OCI-M2 (cell line): ENCODE measurements at regions not wholly inside any gene's neighbourhood (a gene's known extent, or its start where the extent isn't known, plus 50 kb on each side); places are given as distances from the start of the nearest gene placed in this dataset.
"Not testable (repeated sequence)": the region's sequence is repeated elsewhere in the genome, so short reads cannot be mapped to it uniquely, and the experiment has no call there.

Source experiments
- DNase-seq: peaks from one replicate; lab custom pipeline; 2025; ENCODE audit not compliant: unreplicated experiment; lab: John Stamatoyannopoulos, UW

DNA sequence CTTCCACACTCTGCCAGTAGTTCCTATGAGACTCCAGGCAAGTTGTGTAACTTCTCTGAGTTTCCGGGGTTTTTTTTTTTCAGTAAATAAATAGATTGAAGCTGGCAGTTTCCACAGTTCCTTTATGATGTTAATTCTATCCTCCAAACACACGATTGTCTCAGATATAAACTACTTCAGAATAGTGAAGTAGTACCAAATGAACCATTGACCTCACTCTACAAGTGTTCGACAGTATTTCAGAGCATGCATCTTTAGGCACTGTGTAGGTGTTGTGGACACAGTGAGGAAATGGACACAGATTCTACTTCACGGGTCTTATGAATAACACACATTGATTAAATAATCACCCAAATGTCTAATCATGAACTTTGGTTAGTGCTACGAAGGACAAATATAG, 136.1 kb upstream of the IGSF10 start:
- DNase-seq, result no peak

DNA sequence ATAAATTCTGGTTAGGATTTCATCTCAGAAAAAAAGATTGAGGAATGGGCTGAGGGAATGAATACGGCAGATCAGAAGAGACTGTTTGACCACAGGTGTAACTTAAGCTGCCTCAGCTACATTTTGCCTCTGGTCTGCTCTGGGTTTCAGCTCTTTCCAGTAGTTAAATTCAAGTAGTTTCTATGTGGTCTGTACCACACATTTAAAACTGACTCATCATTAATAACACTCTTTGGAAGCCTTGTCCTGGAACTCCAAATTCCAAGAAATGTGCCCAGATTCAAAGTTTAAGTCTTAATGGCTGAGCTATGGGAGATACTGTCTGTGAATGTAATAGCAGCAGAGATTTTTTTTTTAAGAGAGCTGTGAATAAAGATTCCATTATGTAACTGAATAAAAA, 133.1 kb upstream of the IGSF10 start:
- DNase-seq, result no peak

DNA sequence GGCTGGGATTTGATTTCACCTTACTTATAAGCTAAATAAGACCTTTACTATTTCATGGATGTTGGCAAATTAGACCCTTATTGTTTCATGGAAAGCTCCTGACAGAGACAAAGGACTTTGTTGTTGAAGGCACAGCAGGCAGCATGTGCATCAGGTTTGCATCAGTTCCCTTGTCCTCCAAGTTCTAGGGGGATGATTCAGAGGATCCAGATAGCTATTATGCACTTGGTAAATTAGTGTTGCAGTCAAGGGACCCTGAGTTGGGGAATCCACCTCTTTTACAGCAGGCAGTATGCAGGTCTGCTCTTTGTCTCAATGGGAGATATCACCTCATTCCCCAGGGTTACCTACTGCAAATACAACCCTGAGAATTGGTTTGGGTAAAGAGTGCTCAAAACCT, 131.4 kb upstream of the IGSF10 start:
- DNase-seq, result no peak

DNA sequence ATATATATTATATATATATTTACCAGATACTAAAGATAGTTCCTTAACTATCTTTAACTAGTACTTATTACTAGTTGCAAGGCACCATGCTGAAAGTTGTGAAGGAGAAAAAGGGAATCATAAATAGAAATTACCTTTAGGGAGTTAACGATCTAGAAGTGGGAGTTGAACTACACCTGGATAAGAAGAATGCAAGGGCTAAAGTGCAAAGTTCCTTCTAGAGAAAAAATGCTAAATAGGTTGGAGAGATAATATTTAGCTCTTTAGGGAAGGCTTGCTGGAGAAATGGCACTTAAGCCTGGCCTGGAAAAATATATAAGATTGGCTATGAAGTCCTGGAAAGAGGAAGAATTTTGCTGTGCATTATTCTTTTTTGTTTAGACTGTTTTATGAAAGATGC, 130.6 kb upstream of the IGSF10 start:
- DNase-seq, result no peak

DNA sequence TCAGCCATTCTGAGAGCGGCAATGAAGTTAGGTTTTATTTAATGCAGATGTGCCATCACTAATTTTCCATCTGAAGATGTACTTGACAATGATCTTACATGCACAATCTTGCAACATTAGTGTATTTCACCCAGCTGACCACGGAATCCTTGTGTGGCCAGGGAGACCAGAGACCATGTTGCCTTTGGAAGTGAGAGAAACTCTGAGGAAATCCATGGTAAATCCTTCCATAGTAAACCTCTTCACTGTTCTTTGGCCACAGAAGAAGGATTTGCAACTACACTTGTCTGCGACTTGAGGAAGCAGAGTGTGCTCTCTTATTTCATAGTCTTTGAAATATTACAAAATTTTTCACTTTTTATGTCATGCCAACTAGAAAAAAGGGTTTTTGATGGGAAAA, 128.4 kb upstream of the IGSF10 start:
- no peak for DNase-seq

DNA sequence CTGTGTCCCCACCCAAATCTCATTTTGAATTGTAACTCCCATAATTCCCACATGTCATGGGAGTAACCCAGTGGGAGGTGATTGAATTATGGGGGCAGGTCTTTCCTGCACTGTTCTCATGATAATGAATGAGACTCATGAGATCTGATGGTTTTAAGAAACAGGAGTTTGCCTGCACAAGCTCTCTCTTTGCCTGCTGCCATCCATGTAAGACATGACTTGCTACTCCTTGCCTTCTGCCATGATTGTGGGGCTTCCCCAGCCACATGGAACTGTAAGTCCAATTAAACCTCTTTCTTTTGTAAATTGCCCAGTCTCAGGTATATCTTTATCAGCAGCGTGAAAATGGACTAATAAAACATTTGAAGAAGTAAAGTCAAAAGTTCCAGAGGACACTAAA, 126.8 kb upstream of the IGSF10 start:
- not testable (repeated sequence) for DNase-seq

DNA sequence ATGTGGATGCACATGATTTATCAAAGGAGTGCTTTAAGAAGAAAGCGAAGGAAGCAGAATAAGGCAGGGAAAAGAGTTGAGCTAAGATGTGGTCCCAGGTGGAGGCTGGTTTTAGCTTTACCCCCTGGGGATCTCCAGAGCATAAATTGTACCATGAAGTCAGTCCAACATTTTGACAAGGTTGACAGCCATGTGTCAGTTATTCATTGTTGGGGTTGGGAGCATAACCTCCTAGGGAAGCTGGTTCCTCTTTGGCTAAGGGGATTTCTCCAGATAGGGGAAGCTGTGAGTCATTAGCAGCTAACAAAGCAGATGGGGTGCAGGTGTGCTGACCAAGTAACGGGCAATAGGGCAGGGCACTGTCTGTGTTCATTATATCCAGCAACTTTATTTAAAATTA, 123.7 kb upstream of the IGSF10 start:
- no peak for DNase-seq

DNA sequence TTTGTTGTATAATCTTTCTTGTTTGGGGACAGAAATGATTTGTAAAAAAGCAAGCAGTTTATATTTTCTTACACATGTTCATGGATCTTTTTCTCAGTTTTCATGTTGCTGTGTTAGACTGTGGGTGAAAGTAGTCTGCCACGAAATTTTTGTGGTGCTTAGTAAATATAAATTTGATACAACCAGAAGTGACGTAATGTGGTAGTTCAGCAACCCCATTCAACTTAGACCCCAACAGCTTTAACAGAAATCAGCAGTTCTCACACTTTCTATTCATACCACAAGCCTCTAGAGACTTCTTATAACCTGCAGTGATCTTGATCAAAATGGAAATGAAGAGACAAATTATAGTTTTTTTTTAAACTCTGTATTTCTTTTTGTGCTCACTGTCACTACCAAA, 120.2 kb upstream of the IGSF10 start:
- DNase-seq, result no peak

DNA sequence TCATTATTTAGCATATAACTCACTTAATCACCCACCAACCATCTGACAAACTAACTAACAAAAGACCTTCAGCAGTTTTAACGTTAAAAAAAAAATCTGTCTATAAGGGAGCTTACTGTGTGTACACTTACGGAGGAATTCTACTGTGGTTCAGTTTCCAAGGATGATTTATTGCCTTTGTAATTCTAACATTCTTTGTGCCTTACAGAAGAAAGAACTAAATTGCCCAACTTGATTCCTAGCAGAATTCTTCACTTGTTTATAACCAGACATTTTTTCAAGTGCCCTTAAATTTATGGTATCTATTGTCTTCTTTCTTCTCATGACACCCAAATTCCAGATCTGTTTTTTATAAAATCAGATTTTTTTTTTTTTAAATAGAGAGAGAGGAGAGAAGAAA, 119.7 kb upstream of the IGSF10 start:
- no peak for DNase-seq

DNA sequence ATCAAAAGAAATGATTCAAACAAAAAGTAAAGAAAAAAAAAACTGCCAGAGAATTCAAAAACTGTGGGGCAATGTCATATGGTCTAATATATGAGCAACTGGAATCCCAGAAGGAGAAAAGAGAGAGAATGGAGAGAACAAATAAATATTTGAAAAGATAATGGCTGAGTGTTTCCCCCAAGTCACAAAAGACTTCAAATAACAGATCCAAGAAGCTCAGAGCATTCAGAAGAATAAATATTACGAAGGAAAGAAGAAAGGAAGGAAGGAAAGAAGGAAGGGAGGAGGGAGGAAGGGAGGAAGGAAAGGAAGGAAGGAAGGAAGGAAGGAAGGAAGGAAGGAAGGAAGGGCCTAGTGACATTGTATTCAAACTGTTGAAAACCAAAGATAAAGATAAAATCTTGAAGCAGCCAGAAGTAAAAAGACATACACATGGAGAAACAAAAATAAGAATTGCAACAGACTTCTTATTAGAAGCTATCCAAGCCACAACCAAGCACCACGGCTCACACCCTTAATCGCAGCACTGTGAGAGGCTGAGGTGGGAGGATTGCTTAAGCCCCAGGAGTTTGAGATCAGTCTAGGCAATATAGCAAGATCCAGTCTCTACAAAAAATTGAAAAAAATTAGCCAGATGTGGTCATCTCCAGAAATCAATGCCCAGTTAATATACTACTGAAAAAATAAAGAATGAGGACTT, 118.9 kb upstream of the IGSF10 start:
- no peak for DNase-seq

DNA sequence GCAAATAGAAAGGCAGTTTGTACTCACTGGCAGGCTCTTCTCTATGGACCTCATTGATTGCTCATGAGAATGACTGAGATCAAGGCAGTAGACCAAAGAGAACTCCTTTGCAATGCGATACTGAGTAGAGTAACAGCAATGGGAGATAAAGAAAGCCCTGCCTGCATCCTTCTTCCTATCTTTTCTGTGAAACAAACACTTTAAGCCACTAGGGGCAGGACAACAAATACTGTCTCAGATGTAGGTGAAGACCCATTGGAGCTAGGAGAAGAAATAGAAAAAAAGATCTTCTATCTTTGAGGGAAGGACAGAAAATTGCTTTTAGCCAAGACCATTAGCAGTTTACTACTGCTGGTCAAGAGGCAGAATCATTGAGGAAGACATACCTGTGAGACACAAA, 117.6 kb upstream of the IGSF10 start:
- no peak for DNase-seq

DNA sequence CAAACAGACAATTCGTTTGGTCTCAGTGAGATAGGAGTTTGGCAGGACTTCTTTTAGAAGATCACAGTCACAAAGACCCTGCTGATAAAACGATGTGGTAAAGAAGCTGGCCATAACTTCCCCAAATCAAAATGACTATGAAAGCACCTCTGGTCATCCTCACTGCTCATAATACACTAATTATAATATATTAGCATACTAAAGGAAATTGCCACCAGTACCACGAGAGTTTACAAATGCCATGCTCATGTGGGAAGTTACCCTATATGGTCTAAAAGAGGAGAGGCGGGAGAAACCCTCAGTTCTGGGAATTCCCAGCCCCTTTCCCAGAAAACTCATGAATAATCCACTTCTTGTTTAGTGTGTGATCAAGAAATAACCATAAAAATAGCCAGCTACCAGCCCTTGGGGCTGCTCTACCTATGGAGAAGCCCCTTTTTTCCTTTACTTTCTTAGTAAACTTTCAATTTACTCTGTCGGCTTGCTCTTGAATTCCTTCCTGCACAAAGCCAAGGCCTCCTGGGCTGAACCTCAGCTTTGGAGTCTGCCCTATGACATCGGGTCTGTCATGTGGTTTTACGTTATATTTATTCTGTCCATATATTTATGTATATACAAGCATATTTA, 115.8 kb upstream of the IGSF10 start:
- no peak for DNase-seq

DNA sequence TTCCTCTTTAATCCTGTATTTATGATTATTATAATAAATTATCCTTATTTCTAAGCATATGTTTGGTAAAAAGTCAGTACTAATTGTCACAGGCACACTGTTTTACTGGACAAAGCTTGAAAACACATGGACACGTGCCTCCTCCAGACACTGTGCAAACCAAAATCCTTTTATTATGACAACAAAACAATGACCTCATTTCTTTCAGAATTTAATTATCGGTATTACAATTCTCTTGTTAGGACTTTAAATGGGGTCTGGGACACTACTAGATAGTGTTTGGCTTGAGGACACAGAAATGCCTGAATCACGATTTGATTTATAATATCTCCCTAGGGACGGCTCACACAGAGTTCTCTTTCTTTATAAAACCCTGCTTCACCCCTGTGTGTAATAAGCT, 107.3 kb upstream of the IGSF10 start:
- no peak for DNase-seq

DNA sequence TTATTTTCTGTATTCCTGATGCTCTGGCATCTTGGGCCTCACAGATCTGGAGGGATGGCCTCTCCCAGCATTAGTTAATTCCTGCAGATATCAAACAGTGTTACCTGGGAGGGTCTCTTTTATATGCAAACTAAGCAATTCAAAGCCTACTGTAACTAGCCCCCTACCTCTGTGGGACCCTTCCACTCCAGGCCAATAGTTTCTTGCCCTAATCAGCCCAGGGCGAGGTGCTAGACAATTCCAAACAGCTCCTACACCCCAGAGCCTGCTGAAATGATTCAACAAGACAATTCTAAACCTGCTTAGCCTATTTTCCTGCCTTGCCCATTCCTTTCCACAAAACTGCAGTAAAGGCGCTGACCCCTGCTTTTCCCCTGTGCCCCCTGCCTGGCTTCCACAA, 106.6 kb upstream of the IGSF10 start:
- no peak for DNase-seq

DNA sequence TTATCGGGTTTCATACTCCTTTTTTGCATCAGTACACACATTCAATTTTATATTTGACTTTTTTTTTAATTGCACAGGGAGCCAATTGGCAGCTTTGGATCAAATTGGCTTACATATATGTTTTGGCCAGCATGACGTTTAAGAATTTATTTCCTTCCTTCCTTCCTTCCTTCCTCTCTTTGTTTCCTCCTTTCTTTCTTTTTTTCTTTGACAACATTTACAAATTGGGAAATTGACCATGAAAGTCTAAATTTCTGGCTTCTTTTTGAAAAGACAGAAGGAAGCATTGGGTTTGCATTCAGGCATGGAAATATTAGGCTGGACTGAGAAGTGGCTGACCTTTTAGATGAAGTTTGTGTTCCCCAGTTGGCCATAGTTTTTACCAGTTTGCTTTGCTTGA, 103.4 kb upstream of the IGSF10 start:
- no peak for DNase-seq

DNA sequence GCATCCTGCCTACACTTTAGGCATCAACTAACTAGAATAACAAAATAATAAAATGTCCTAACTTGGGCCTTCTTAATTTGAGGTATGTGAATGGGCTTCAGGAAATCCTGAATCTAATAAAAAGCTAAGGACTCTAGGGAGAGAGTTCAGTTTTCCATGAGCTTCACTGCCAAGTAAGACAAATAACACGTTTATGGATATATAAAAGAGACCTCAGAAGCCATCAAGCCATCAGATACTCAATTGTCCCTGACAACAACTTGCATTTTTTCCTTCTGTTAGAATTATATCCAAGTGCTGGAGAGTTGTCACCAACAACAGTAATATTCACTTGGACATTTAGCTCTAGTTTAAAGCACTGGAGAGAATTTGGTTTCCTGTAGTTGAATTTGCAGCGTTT, 102.4 kb upstream of the IGSF10 start:
- no peak for DNase-seq

DNA sequence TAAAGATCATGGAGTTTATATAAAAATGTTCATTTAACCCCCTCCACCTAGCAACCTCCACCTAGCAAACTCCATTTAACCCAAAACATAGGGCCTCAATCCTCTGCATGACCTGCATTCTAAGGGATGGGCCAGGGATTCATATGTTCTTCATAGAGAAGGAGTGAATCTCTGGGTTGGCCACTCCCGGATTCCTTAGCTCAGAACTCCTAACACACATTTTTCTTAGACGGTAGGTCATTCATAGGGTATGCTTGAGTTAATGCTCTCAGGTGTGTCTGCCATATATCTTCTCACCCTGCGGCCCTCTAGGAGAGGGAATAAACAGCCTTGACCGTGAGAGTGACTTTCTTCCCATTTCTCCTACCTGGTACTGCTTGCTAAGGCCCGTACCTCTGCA, 102.0 kb upstream of the IGSF10 start:
- no peak for DNase-seq

DNA sequence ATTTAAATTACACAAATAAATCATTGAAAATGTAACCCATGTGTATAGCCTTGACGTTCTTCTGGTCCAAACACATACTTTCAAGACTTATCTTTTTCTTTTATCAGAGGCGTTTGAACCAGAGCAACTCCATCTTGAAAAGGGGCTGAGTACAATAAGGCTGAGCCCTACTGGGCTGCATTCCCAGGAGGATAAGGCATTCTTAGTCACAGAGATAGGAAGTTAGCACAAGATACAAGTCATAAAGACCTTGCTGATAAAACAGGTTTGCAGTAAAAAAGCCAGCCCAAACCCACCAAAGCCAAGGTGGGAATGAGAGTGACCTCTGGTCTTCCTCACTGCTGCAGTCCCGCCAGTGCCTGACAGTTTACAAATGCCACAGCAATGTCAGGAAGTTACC, 101.0 kb upstream of the IGSF10 start:
- DNase-seq, result no peak

DNA sequence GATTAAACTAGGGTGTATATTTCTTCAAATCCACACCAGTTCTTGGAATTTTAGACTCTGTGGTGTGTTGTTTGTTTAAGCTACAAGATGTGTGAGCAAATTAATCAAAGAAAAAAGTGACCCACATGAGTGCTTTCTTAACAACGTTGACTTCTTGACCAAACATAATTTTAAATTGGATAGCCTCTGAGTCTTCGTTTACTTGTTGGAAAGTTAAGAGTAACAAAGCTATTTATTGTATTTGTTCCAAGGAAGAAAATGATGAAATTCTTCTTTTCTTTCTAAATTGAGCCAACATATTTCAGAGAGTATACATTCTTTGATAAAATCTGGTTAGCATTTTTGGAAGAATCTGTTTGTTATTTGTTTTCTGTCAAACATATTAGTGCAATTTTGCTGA, 99.9 kb upstream of the IGSF10 start:
- no peak for DNase-seq

DNA sequence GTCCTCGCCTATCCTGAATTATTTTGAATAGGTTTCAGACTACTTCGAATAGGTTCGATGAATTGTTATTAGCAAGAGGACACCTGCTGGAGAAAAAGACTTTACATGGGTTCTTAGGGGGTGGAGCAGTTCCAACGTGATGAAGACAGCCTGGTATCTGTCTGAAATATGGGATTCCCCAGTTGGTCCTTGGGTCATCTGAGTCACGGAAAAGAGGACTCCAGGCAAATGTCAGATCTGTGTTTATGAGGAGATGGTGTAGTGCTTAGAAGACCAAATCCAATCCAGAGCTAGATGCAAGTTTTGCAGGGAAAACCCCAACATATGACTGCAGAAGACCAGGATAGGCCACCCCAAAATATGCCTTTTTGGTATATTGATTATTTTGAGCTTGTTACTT, 98.9 kb upstream of the IGSF10 start:
- no peak for DNase-seq

DNA sequence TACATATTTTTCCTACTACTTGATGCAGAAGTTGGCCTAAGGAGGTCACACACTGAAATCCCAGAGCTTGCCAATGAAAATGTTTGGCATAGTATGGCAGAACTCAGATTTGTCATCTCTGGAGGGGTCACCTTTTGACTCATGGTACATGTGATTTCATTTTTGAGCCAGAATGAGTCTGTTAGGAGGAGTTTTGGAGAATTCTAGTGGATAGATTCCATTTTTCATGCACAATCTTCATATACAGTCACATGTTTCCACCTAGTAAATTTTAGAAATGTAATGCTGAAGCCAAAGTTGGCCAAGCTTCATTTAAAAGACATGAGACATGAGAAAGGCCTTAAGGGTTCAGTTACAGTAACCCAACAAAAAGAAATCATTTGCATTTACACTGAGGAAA, 97.8 kb upstream of the IGSF10 start:
- no peak for DNase-seq

DNA sequence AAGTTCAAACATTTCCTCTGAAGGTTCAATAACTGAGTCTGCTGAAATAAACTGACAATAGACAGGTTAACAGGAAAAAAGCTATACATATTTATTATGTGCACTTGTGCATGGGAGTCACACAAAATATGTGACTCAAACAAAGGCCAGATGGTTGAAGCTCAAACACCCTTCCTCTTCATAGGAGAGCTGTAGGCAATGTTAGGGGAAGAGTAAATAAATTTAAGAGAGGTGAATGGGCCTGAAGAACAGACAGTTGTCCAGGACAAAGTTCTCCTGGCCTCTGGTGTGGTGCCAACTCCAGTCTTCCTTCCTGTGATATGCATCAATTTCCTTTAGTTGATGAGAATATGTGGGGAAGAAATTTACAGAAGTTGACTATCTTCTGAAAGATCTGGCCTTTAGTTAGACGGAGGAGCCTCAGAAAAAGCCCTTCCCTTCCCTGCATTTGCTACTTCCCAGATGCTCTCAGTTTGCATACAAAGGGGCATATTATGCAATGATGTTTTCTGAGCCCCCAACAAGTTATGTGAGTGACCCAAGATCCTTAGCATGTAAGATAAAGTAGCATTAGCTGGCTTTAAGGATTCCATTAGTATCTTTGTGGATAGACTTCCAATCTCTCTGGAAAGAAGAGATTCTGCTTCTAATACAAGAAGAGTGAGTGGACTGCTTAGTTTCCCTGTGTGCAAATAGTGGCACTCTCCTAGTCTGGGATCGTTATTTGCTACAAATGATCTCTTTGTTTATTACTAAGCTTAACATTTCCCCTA, 96.4 kb upstream of the IGSF10 start:
- no peak for DNase-seq
